HG02678 (cell line): ENCODE measurements at regions not wholly inside any gene's neighbourhood (a gene's known extent, or its start where the extent isn't known, plus 50 kb on each side); places are given as distances from the start of the nearest gene placed in this dataset.

Source experiments
- ATAC-seq: cut with Tn5 transposase; IDR thresholded peaks from one replicate; pipeline ENCODE4 v1.9.1; 2021; ENCODE audit warnings: mild to moderate bottlenecking, moderate library complexity; ENCODE audit not compliant: unreplicated experiment

- ATAC-seq = no peak
These were observed 218.1 kb upstream of the SOX4 start for GRCh38 chr6:21375151-21376116.

- no peak for ATAC-seq
These were observed 216.2 kb upstream of the SOX4 start for GRCh38 chr6:21377356-21377755.

GRCh38 chr6:21381331-21381963 is 212.1 kb upstream of the SOX4 start:
- ATAC-seq = no peak

GRCh38 chr6:21382821-21383449 is 210.6 kb upstream of the SOX4 start:
- no peak for ATAC-seq

- no peak for ATAC-seq
These were observed 210.0 kb upstream of the SOX4 start for GRCh38 chr6:21383450-21384085.

- ATAC-seq = no peak
These were observed 209.3 kb upstream of the SOX4 start for GRCh38 chr6:21384216-21384615.

- no peak for ATAC-seq
These were observed 206.8 kb upstream of the SOX4 start for GRCh38 chr6:21386744-21387143.

GRCh38 chr6:21390532-21391213 is 202.9 kb upstream of the SOX4 start:
- ATAC-seq = no peak

- no peak for ATAC-seq
These were observed 201.4 kb upstream of the SOX4 start for GRCh38 chr6:21392177-21392576.

- no peak for ATAC-seq
These were observed 199.9 kb upstream of the SOX4 start for GRCh38 chr6:21393441-21394165.

GRCh38 chr6:21395121-21395520 is 198.4 kb upstream of the SOX4 start:
- ATAC-seq = no peak

GRCh38 chr6:21396313-21396712 is 197.2 kb upstream of the SOX4 start:
- no peak for ATAC-seq

- ATAC-seq = no peak
These were observed 194.7 kb upstream of the SOX4 start for GRCh38 chr6:21398741-21399325.

GRCh38 chr6:21402368-21402767 is 191.2 kb upstream of the SOX4 start:
- peak; percentile 63 for ATAC-seq

GRCh38 chr6:21404577-21404976 is 189.0 kb upstream of the SOX4 start:
- ATAC-seq = peak; percentile 67

GRCh38 chr6:21406316-21406715 is 187.2 kb upstream of the SOX4 start:
- no peak for ATAC-seq

- ATAC-seq = no peak
These were observed 184.3 kb upstream of the SOX4 start for GRCh38 chr6:21409231-21409630.

GRCh38 chr6:21413428-21413827 is 180.1 kb upstream of the SOX4 start:
- no peak for ATAC-seq

- no peak for ATAC-seq
These were observed 179.5 kb upstream of the SOX4 start for GRCh38 chr6:21414065-21414464.
